ENCODE measurements at regions not wholly inside any gene's neighbourhood (a gene's known extent, or its start where the extent isn't known, plus 50 kb on each side); places are given as distances from the start of the nearest gene placed in this dataset.

- no peaks in the 10 kb centered on the region for H3K36me3 ChIP-seq (ENCODE audit: control insufficient read depth in 1 of 2, insufficient read depth in 2 of 2, low read length in 2 of 2)
- ChIA-PET POLR2A (no interaction called here), RAD21 (ENCODE audit: low non-redundant PET in 1 of 2, low total read pairs in 2 of 2, uncharacterized antibody in 2 of 2, unreplicated experiment in 2 of 2) (no interaction called here), CTCF (no interaction called here)
- H3K4me2 ChIP-seq (ENCODE audit: low read length), result no peak overlapping the region
- TF ChIP-seq YY1 (IDR thresholded peaks at IDR 0.05; ENCODE audit: extremely low read depth, insufficient replicate concordance, low read depth, low read length) (no peak), ZBTB33 (IDR thresholded peaks at IDR 0.05; ENCODE audit: extremely low read depth, insufficient replicate concordance, low read length) (no peak), EZH2 (IDR thresholded peaks at IDR 0.05) (no peak), SRF (IDR thresholded peaks at IDR 0.05; ENCODE audit: low read depth) (no peak), EGR1 (IDR thresholded peaks at IDR 0.05; ENCODE audit: low read depth) (no peak), CBX3 (IDR thresholded peaks at IDR 0.05; ENCODE audit: low read depth) (no peak), CEBPB (IDR thresholded peaks at IDR 0.05; ENCODE audit: low read depth) (no peak), ZFX (IDR thresholded peaks at IDR 0.05) (no peak)
- no peaks in the 10 kb centered on the region for H3K9me3 ChIP-seq (ENCODE audit: control insufficient read depth in 1 of 2, insufficient read depth in 1 of 2, low read depth in 1 of 2, low read length in 2 of 2)
- BruUV-seq (replicated peaks), result no TSS peak
- no peak overlapping the region for H3K9ac ChIP-seq (ENCODE audit: low read length)
- no peaks in the 10 kb centered on the region for H4K20me1 ChIP-seq (ENCODE audit: insufficient read depth)
- H2AFZ ChIP-seq (ENCODE audit: low read depth, low read length, poor library complexity, severe bottlenecking), result no peak overlapping the region
- ATAC-seq (no peak), DNase-seq (ENCODE audit: low read depth, low spot score) (no peak)
- intact Hi-C loops (cut with micrococcal nuclease), result no loop called here
- no peak overlapping the region for H3K4me3 ChIP-seq (replicated peaks in 1 of 2; ENCODE audit: low read depth in 1 of 2, low read length in 2 of 2)
- no peaks in the 10 kb centered on the region for H3K4me1 ChIP-seq (ENCODE audit: control insufficient read depth in 1 of 2, insufficient read depth in 2 of 2, low read length in 2 of 2)
- 0 out of 2 replicates have a peak, but pooled peaks cover 4% of the 10 kb centered on the region for H3K27me3 ChIP-seq (ENCODE audit: insufficient read depth, low read length)
- no peak overlapping the region for H3K27ac ChIP-seq (ENCODE audit: low read depth, low read length)
- H3K9me2 ChIP-seq (ENCODE audit: insufficient read depth), result no peaks in the 10 kb centered on the region
- H3K79me2 ChIP-seq (ENCODE audit: insufficient read depth, low read length), result no peaks in the 10 kb centered on the region
Measured at GRCh38 chr9:120158221-120158620, 421.7 kb downstream of the CDK5RAP2 start.

GRCh38 chr9:120156376-120156775 lies 423.6 kb downstream of the CDK5RAP2 start:
- ATAC-seq (no peak), DNase-seq (ENCODE audit: low read depth, low spot score) (no peak)
- H3K79me2 ChIP-seq (ENCODE audit: insufficient read depth, low read length), result no peaks in the 10 kb centered on the region
- CTCF ChIA-PET, result no interaction called here
- H3K27me3 ChIP-seq (ENCODE audit: insufficient read depth, low read length), result 0 out of 2 replicates have a peak, but pooled peaks cover 4% of the 10 kb centered on the region
- no TSS peak for BruUV-seq (replicated peaks)
- POLR2A ChIA-PET, result no interaction called here
- no peaks in the 10 kb centered on the region for H3K36me3 ChIP-seq (ENCODE audit: control insufficient read depth in 1 of 2, insufficient read depth in 2 of 2, low read length in 2 of 2)
- H3K9me2 ChIP-seq (ENCODE audit: insufficient read depth), result no peaks in the 10 kb centered on the region
- H3K9ac ChIP-seq (ENCODE audit: low read length), result no peak overlapping the region
- intact Hi-C loops (cut with micrococcal nuclease), result no loop called here
- H2AFZ ChIP-seq (ENCODE audit: low read depth, low read length, poor library complexity, severe bottlenecking), result no peak overlapping the region
- no peak overlapping the region for H3K27ac ChIP-seq (ENCODE audit: low read depth, low read length)
- H3K4me3 ChIP-seq (replicated peaks in 1 of 2; ENCODE audit: low read depth in 1 of 2, low read length in 2 of 2), result no peak overlapping the region
- H3K4me1 ChIP-seq (ENCODE audit: control insufficient read depth in 1 of 2, insufficient read depth in 2 of 2, low read length in 2 of 2), result no peaks in the 10 kb centered on the region
- H3K4me2 ChIP-seq (ENCODE audit: low read length), result no peak overlapping the region
- H4K20me1 ChIP-seq (ENCODE audit: insufficient read depth), result no peaks in the 10 kb centered on the region
- RAD21 ChIA-PET (ENCODE audit: low non-redundant PET in 1 of 2, low total read pairs in 2 of 2, uncharacterized antibody in 2 of 2, unreplicated experiment in 2 of 2), result no interaction called here
- H3K9me3 ChIP-seq (ENCODE audit: control insufficient read depth in 1 of 2, insufficient read depth in 1 of 2, low read depth in 1 of 2, low read length in 2 of 2), result no peaks in the 10 kb centered on the region
- no peak for TF ChIP-seq POLR2A (IDR thresholded peaks at IDR 0.05; ENCODE audit: borderline replicate concordance, extremely low read depth, insufficient read depth, insufficient read length)
- TF ChIP-seq POLR2AphosphoS5 (IDR thresholded peaks at IDR 0.05; ENCODE audit: low read depth, low read length), result no peak
- no peak for TF ChIP-seq CEBPB (IDR thresholded peaks at IDR 0.05; ENCODE audit: low read depth)
- no peak for TF ChIP-seq SIN3A (IDR thresholded peaks at IDR 0.05; ENCODE audit: low read depth)
- no peak for TF ChIP-seq CBX3 (IDR thresholded peaks at IDR 0.05; ENCODE audit: low read depth)
- no peak for TF ChIP-seq CTCF (IDR thresholded peaks at IDR 0.05 in 2 of 3, conservative IDR thresholded peaks at IDR 0.05 in 1 of 3; ENCODE audit: borderline replicate concordance in 1 of 3, insufficient read depth in 1 of 3, low read depth in 2 of 3, low read length in 2 of 3)
- no peak for TF ChIP-seq REST (IDR thresholded peaks at IDR 0.05; ENCODE audit: low read depth)
- TF ChIP-seq EGR1 (IDR thresholded peaks at IDR 0.05; ENCODE audit: low read depth), result no peak
- TF ChIP-seq YY1 (IDR thresholded peaks at IDR 0.05; ENCODE audit: extremely low read depth, insufficient replicate concordance, low read depth, low read length), result no peak

Measured in HCT116 (cell line).